Hematopoietic multipotent progenitor cell treated with erythropoietin and hydrocortisone succinate and interleukin-3 and kit ligand, for 17 days (in vitro differentiated cells): ENCODE measurements at regions not wholly inside any gene's neighbourhood (a gene's known extent, or its start where the extent isn't known, plus 50 kb on each side); places are given as distances from the start of the nearest gene placed in this dataset.

Source experiments
- DNase-seq: peaks from one replicate; pipeline ENCODE4 v3.0.0-alpha.2; 2015; ENCODE audit warnings: low spot score

DNA sequence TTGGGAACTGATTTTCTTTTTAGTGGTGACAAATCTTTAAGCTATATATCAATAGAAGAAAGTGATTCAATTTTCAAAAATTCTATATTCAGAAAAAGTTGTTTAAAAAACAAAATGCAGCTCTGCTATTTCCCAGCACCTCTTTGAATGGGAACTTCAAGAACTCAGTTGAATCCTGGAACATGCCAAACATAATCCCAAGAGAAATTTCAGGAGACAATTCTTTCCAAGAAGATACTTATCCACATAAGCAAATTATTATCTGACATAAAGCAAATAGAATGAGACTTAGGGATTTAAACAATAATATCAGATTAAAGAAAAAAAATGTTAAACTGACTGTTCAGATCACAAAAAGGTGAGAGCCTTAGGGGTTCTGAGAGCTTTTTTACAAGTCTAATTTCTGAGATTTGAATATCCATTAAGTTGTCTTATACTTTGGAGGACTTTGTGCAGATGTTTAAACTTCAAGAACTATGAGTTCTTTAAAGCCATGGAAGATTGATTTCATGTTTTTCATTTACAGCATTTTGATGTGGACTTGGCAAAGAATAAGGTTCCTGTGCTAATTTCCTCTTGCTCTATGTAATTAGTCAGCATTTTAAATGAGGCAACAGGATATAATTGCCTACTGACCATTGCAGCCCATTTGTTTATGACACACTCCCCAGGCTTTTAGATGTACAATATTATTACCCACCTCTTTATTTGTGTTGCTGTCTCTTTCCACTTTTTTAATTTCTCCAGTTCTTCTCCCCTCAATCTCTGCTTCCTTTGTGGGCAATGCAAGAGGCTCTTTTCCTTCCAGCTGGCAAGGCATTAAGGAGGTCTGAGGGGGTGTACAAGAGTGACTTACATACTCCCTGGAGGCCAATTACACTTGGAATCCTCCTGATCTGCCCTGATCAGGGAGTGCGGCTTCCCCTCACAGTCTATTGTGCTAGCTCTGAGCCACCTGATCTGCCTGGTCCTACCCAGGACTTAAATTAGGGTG lies 419.1 kb downstream of the NR2F1-AS1 start:
- DNase-seq = no peak

DNA sequence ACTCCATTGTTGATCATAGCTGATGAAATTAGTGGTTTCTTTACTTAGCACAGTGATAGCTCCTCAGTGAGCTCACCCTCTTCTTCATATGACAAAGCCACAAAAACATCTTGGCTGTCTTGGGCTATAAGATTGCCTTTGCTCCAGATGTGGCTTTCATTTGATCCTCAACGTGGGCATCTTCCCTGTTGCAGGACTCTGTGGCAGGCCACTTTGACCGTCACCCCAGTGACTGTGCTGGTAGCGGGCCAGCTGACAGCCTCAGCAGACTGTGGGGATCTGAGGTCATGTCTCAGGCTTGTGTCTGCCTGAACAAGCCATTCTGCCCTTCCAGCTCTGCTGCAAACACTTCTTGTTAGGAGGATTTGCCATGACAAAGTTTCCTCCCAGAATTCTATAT lies 422.2 kb downstream of the NR2F1-AS1 start:
- DNase-seq = no peak

DNA sequence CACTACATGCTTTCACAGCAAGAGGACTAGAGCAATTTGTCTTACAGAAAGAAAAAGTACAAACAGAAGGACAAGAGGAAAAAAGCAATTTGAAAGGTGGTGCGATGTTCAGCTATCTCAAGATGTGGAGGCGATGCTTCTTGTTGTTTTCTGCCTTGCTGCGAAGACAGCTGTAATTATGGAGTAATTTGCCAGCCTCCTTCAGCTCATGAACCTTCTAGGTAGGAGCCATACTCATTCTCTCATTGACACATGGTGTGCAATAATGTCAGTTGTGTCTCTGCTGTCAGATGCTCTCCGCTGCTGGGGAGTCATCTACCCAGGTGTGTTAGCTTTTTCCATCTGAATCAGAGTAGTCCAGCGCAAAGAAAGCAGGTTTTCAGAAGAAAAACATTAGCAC lies 424.5 kb downstream of the NR2F1-AS1 start:
- no peak for DNase-seq

DNA sequence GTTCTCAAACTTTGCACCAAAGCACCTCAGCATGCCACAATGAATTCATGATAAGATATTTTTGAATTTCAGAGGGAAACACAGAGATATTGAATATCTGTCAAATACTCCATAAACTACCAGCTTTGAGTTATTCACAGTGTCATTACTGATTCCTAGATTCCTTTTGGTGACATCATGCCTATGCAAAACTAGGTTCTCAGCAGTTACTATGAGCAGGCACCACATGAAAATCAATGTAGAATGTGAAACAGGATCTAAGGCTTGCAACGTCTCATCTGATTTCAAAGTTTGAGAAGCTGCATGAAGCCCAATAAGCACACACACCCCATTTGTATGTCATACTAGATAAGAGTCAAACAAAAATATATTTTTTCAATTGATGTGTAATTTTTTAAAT lies 426.5 kb downstream of the NR2F1-AS1 start:
- no peak for DNase-seq

DNA sequence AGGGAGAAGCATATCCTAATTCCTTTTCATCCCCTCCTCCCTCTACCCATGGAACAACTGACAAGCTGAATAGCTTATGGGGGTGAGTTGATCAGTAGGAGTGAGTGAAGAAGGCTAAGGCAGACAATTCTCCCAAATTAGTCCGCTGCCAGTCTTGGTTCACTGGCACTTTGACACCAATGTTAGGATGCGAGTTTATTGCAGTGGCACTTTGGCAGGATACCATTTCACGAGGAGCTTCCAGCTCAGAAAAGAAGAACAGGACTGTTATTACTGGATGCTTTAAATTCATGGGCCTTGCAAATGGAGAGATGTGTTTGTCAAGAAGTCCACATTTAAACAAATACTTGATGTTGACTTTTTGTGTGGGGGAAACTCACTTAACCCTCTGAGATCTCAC lies 427.6 kb downstream of the NR2F1-AS1 start:
- no peak for DNase-seq

DNA sequence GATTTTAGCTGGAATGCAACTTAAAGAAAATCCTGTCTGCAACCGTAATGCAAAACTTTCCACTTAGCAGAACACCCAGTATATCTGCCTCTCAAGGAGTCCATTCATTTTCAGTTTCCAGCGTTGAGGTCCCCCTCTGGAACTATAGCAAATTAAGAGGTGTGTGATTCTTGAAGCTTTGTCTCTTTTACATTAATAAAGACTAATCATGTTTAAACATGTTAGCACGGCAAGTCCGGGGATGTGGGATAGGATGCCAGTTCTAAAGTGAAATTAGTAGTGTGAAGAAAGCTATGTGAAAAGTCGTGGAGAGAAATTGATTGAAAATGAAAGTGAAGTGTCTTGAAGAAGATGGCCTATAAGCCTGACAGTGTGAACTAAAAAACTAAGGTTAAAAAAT lies 429.1 kb downstream of the NR2F1-AS1 start:
- DNase-seq = no peak

DNA sequence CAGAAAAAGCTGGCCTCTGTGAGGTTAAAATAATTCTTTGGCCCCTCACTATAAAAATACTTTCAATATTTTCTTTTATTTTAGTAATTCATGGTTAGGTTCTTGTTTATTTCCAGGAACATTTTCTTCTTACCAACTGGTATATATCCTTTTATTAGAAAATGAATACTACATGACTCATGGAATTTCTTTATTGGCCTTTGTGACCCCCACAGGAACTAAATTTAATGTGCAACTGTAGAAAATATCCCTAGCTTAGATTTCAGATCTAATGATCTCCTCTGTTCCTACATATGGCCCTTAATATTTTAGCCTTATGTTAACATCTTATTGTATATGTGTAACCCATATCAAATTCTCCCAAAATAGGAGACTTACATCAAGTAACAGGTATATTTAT lies 429.9 kb downstream of the NR2F1-AS1 start:
- DNase-seq = no peak

DNA sequence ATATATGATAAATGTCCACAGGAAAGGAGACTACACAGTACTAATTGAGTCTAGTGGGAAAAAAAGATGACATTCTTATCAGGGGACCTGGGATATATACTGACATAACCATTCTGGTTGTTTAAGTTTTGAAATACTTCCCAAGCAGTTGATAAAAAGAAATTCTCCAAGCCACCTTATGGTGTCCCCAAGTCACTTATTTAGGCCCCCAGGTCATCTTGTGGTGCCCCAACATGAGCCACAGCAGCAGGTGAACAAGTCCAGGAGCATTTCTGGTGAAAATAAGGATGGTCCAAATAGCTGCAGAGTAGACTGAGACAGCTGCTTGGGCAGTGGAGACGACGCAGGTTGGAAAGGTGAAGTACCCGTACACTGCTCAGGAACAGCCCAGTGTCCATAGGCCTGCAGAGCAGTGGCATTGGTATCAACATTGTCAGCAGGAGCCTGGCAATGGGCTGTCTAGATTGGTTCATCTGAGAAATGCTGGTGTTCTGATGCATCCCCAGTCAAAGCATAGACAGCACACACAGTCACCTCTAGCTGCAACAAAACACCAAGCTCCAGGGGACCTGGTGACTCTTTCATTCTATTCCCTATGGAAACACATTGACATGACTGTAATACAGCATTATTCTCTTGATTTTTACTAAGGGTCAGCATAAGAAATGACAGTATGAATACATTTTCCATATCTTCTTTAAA lies 430.6 kb downstream of the NR2F1-AS1 start:
- no peak for DNase-seq

DNA sequence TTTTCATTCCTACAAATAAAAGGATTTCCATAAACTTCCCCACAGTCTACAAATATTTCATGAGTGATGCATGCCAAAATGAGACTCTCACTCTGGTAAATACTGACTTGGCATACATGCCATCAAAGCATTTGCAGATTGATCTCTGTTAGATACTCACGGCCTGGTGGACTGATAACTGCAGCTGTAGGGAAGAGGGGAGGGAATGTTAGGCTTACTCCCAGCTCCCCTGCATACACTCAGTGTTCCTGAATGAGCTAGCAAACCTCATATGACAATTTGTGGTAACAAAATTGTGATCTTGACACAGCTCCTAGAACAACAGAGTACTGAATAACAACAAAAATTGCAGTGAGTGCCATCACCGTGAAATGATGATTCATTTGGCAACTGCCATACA lies 435.3 kb downstream of the NR2F1-AS1 start:
- no peak for DNase-seq

DNA sequence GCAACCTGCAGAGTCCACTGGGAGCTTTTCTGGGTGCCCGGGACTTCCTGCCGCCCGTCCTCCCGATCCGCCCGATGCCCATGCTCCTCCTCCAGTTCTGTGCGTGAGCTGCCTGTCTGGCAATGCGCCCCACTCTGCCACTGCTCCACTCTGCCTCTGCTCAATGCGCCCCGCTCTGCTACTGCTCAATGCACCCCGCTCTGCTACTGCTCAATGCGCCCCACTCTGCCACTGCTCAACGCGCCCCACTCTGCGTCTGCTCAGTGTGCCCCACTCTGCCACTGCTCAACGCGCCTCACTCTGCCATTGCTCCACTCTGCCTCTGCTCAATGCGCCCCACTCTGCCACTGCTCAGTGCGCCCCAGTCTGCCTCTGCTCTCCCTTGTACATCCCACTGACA lies 436.0 kb downstream of the NR2F1-AS1 start:
- no peak for DNase-seq

DNA sequence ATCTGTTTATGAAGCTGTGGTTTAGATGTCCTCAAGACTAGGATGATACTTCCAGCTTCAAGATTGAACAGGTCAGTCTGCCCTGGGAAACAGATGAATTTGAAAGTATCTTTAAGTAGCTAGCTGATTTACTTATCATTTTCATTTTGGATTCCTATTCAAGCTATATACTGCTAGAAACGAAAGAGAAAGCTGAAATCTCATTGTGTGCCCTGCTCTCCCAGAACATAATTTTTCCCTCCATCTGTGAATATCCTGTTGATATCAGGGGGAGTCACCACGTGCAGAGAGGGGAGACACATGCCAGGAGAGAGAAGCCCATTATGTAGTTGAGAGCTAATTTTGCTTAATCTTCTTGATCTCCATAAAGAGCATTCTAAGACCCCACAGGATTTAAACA lies 439.1 kb downstream of the NR2F1-AS1 start:
- DNase-seq = no peak

DNA sequence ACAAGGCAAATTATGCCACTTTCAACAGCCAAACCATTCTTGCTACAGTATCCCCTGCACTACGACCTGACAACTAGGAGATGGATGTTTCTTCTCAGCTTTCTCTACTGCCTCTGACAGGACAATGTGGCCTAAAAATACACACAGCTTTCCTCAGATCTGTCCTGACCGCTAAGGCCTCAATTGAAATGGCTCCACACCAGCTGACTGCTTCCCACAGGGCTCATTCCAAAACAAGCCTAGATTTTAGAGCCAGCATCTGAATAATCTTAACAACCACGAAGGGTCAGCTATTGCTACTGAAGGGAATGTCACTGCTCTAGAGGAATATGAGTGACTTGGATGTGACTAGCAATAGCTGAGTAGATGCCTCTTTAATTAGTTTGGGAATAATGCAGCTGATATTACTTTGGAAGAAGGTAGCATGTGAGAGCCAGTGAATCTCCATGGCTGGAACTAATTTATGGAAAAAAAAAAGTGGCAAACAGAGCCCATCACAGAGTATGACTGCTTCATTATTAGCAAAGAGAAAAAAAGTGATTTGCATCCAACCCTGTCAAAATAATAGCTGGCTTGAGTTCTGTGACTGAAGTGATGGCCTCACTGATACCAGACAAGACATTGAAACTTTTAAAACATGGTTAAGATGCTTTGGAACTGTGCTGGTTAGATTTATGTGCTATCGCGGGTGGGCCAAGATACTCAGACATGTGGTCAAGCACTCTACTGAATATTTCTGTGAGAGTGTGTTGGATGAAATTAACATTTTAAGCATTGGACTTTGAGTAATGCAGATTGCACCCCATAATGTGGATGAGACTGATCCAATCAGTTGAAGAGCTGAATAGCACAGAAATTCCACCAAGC lies 450.2 kb downstream of the NR2F1-AS1 start:
- no peak for DNase-seq

DNA sequence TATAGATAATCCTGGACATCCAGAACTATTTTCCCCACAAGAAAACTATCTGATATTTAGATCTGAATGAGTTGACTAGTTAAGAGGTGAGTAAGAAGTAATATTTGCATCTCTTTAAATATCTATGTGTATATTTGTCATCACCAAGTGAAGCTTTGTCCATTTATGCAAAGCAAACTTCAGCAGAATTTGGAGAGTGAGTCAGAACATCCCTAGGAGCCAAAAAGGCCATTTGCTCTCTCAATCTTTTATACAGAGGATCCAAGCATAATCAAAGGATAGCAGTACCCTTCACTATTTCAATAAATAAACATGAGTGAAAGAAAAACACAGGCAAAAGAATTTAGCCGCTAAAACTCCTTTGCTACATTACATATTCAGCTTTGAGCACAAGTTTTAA lies 454.4 kb downstream of the NR2F1-AS1 start:
- no peak for DNase-seq

DNA sequence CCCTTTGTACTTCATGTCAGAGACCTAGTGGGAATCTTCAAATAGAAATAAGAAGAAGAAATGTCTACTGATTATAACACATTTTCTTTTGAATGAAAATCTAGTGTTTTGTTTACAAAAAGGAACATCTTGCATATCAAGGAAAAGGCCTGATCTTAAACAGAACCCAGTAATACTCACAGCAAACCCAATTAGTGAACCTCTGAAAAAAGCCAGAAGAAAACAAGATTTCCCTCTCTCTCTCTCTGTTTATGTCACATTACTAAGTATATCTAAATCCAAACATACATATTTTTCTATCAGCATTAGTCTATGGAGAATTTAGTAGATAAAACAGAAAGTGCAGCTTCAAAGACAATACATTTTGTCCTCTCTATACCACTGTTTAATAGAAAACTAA lies 457.9 kb downstream of the NR2F1-AS1 start:
- DNase-seq = no peak

DNA sequence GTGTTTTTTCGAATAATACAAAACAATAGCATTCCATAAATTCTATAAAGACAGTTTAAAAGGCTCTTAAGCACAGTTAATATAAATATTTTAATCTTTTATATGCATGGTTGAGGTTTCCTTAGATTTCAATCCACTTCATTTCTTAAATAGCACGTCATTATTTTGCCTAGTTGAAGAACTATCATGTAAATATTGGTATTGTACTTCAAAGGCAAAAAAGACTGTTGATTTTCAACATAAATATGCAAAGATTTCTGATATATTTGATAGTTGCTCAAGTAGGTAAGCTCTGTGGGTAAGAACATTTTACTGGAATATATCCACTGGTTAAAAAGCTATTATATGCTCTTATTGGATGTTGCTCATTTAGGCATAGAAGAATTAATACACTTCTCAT lies 458.6 kb downstream of the NR2F1-AS1 start:
- no peak for DNase-seq

DNA sequence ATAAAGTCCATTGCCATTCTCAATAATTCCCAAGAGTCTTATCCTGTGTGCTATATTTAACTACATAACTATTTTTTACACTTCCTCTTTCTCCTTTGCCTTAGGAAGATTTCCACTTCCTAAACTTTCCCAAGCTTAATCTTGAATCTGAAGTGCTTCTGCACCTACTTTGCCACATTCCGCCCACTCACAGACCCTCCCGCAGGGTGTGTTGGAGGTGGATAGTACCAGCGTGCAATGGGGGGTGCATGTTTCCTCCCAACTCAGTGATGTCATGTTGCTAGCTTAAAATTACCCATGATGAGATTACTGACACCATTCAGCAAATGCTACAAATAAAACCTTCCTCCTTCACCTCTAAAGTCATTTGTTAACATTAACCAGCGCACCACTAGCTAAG lies 460.2 kb downstream of the NR2F1-AS1 start:
- no peak for DNase-seq

DNA sequence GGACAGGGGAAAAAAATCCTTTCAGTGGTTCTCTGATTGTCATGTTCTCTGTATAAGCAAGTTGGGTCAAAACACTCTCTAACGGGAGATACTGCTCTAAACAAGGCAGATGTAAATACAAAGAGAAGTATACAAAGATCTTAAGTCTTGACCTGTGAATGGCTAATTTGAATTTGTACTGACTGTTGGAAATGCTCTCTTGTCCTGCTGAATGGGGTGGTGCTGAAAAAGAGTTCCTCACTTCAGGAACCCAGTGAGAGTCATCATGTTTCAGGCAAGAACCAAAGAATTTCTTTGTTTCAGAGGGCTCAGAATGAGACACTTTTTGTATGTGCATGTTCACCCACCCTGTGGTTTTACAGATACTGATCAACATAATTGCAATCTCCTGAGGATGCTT lies 461.0 kb downstream of the NR2F1-AS1 start:
- no peak for DNase-seq

DNA sequence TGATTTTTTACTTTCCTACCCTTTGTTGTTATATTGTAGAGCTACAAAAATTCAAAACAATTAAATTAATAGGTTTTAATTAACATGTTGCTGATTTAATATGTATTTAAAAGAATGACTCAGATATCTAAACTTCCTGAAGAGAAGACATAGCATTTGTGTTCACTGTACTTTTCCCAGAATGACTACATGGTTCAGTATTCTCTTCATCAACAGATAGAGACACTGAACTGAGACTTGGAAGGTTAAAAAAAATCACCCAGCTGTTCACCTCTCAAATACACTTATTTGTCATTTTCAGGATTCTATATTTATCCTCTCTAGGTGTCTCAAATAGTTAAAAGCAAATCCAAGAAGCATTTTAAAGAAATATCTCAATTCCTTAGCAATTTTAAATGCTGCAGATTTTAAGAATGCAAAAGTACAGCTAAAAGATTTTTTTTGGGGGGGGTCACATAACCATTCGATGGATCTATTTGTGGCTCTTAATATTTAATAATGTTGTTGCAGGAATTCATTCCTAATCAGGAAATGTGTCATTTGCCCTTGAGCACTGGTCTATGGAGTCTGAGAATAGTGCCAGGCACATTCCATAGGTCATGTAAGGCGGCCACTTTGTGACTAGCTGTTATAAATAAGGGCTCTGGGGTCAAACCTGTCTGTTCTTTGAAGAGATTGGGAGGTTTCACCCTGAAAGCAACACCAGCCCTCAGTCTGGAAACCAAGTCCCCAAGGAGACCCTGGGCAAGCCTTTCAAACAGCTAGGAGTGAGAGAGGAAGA lies 463.1 kb downstream of the NR2F1-AS1 start:
- no peak for DNase-seq

DNA sequence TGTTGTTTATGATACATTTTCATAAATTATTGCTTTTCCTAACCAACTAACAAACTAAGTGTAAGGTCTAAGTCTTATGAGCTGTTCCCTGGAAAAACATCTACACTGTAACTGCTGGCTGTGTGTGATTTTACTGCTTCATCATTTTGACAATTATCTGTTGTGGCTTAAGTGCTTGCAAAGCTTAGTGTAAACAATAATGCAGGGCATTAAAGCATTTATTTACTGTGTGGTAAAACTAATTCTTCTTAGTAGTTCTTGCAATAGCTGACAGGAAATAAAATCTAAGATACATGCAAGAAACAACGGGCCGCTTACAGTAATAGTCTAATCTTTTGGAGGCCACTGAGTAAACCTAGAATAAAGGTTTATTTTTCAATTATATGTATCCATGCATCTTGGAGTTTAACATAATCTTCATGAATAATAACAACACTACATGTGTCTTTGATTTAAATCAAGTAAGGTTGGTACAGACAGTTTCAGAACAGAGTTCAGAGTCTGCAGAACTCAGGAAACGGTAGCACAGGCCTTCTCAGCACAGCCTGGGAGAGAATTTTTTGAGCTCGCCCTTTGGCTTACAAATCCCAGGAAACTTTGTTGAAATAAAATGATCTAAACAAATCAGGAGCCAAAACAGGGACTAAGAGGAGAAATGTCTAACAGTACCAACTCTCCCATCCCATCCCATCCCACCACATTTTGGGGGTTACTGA lies 473.1 kb downstream of the NR2F1-AS1 start:
- no peak for DNase-seq

DNA sequence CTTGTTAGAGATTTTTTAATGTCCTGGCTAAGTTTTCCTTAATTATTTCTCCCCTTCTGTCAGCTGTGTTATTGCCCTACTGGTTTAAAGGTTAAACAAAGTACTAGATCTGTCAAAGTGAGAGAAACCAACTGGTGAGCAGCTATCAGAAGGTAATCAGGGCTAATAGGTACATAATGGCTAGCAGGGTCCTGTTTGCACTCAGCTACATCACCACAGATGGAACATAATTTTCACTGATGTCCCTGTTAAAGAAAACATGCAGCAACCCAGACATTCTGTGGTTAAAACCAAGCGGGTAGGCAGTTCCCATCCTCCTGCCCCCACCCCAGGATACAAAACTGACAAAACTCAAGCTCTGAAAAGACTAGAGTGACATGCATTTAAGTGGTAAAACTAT lies 473.9 kb downstream of the NR2F1-AS1 start:
- DNase-seq = no peak

DNA sequence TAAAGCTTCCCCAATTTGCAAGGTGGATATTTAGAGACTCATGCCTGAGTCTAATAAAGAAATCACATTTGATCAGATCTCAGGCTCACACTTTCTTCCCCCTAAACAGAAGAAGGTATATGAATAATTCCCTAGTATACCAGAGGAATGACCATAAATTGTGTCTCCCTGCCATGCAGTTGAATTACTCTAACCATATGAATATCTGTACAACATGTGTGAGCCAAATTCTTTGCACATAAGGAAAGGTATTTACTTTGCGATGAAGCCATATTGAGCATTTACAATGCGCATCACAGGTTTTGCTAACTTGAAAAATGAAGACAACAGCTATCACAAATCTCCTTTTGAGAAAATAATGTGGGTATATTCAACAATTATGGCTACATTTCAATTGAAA lies 479.4 kb downstream of the NR2F1-AS1 start:
- no peak for DNase-seq
